ENCODE measurements at regions not wholly inside any gene's neighbourhood (a gene's known extent, or its start where the extent isn't known, plus 50 kb on each side); places are given as distances from the start of the nearest gene placed in this dataset.

DNA sequence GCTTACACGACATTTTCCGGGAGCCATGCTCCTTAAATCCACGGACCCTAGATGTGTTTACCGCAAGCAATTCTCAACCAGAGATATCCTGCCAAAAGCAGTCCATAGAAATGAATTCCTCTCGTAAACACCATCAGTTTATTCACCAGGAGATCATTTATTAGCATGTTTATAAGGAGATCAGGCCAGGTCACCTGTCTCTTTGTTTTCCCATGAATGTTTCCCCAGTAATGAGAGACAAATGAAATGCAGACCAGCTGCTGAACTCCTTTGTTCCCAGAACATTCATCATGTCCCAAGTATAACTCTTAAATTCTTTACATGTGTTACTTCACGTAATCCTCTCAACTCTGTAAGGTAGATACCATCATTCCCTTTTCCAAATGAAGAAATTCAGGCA lies 137.1 kb downstream of the DDX53 start:
- TF ChIP-seq, protein P1, sequence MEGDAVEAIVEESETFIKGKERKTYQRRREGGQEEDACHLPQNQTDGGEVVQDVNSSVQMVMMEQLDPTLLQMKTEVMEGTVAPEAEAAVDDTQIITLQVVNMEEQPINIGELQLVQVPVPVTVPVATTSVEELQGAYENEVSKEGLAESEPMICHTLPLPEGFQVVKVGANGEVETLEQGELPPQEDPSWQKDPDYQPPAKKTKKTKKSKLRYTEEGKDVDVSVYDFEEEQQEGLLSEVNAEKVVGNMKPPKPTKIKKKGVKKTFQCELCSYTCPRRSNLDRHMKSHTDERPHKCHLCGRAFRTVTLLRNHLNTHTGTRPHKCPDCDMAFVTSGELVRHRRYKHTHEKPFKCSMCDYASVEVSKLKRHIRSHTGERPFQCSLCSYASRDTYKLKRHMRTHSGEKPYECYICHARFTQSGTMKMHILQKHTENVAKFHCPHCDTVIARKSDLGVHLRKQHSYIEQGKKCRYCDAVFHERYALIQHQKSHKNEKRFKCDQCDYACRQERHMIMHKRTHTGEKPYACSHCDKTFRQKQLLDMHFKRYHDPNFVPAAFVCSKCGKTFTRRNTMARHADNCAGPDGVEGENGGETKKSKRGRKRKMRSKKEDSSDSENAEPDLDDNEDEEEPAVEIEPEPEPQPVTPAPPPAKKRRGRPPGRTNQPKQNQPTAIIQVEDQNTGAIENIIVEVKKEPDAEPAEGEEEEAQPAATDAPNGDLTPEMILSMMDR (IDR thresholded peaks at IDR 0.05), result no peak
- TF ChIP-seq ZFX (IDR thresholded peaks at IDR 0.05; ENCODE audit: borderline replicate concordance), result no peak

Data from 22Rv1 (cell line).